ENCODE measurements at regions not wholly inside any gene's neighbourhood (a gene's known extent, or its start where the extent isn't known, plus 50 kb on each side); places are given as distances from the start of the nearest gene placed in this dataset.

DNA sequence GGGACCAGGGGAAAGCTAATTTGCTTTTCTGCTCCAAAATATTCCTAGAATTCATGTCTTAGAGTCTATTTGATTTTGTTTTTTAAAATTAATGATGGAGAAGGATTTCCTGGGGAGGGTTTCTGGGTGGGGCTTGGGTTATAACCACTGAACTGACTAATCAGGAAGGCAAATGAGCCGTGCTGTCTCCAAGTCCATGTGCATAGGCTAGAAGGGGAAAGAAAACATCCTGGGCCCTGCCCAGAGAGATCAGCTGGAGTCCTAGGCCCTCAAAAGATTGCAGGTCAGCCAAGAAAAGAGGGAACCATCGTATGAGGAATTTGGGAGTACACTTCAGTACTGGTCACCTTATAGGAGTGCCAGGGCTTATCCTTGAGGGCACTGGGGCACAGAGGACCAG lies 480.2 kb upstream of the CELF4 start:
- TF ChIP-seq EGR1 (IDR thresholded peaks at IDR 0.05; ENCODE audit: low read depth in 2 of 2) (no peak), SP1 (IDR thresholded peaks at IDR 0.05) (no peak), HNF4G (IDR thresholded peaks at IDR 0.05) (no peak), RAD21 (IDR thresholded peaks at IDR 0.05) (no peak), RXRA (IDR thresholded peaks at IDR 0.05) (no peak), GABPA (IDR thresholded peaks at IDR 0.05 in 1 of 2, conservative IDR thresholded peaks at IDR 0.05 in 1 of 2) (no peak), TAF1 (conservative IDR thresholded peaks at IDR 0.05) (no peak), HNF4A (conservative IDR thresholded peaks at IDR 0.05) (no peak), NR2F2 (IDR thresholded peaks at IDR 0.05) (no peak), FOXA1 (IDR thresholded peaks at IDR 0.05) (no peak), FOXA2 (IDR thresholded peaks at IDR 0.05) (no peak), JUND (IDR thresholded peaks at IDR 0.05) (no peak), YY1 (IDR thresholded peaks at IDR 0.05) (no peak)
- TF ChIP-seq, protein P1, sequence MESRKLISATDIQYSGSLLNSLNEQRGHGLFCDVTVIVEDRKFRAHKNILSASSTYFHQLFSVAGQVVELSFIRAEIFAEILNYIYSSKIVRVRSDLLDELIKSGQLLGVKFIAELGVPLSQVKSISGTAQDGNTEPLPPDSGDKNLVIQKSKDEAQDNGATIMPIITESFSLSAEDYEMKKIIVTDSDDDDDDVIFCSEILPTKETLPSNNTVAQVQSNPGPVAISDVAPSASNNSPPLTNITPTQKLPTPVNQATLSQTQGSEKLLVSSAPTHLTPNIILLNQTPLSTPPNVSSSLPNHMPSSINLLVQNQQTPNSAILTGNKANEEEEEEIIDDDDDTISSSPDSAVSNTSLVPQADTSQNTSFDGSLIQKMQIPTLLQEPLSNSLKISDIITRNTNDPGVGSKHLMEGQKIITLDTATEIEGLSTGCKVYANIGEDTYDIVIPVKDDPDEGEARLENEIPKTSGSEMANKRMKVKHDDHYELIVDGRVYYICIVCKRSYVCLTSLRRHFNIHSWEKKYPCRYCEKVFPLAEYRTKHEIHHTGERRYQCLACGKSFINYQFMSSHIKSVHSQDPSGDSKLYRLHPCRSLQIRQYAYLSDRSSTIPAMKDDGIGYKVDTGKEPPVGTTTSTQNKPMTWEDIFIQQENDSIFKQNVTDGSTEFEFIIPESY (IDR thresholded peaks at IDR 0.05), result no peak
- TF ChIP-seq, protein P2, sequence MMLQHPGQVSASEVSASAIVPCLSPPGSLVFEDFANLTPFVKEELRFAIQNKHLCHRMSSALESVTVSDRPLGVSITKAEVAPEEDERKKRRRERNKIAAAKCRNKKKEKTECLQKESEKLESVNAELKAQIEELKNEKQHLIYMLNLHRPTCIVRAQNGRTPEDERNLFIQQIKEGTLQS (IDR thresholded peaks at IDR 0.05), result no peak
- TF ChIP-seq, protein P3, sequence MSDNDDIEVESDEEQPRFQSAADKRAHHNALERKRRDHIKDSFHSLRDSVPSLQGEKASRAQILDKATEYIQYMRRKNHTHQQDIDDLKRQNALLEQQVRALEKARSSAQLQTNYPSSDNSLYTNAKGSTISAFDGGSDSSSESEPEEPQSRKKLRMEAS (IDR thresholded peaks at IDR 0.05), result no peak
- TF ChIP-seq, protein P4, sequence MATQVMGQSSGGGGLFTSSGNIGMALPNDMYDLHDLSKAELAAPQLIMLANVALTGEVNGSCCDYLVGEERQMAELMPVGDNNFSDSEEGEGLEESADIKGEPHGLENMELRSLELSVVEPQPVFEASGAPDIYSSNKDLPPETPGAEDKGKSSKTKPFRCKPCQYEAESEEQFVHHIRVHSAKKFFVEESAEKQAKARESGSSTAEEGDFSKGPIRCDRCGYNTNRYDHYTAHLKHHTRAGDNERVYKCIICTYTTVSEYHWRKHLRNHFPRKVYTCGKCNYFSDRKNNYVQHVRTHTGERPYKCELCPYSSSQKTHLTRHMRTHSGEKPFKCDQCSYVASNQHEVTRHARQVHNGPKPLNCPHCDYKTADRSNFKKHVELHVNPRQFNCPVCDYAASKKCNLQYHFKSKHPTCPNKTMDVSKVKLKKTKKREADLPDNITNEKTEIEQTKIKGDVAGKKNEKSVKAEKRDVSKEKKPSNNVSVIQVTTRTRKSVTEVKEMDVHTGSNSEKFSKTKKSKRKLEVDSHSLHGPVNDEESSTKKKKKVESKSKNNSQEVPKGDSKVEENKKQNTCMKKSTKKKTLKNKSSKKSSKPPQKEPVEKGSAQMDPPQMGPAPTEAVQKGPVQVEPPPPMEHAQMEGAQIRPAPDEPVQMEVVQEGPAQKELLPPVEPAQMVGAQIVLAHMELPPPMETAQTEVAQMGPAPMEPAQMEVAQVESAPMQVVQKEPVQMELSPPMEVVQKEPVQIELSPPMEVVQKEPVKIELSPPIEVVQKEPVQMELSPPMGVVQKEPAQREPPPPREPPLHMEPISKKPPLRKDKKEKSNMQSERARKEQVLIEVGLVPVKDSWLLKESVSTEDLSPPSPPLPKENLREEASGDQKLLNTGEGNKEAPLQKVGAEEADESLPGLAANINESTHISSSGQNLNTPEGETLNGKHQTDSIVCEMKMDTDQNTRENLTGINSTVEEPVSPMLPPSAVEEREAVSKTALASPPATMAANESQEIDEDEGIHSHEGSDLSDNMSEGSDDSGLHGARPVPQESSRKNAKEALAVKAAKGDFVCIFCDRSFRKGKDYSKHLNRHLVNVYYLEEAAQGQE (IDR thresholded peaks at IDR 0.05), result no peak
- TF ChIP-seq, protein P5, sequence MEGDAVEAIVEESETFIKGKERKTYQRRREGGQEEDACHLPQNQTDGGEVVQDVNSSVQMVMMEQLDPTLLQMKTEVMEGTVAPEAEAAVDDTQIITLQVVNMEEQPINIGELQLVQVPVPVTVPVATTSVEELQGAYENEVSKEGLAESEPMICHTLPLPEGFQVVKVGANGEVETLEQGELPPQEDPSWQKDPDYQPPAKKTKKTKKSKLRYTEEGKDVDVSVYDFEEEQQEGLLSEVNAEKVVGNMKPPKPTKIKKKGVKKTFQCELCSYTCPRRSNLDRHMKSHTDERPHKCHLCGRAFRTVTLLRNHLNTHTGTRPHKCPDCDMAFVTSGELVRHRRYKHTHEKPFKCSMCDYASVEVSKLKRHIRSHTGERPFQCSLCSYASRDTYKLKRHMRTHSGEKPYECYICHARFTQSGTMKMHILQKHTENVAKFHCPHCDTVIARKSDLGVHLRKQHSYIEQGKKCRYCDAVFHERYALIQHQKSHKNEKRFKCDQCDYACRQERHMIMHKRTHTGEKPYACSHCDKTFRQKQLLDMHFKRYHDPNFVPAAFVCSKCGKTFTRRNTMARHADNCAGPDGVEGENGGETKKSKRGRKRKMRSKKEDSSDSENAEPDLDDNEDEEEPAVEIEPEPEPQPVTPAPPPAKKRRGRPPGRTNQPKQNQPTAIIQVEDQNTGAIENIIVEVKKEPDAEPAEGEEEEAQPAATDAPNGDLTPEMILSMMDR (IDR thresholded peaks at IDR 0.05; ENCODE audit: low read depth, low read length, missing input control), result no peak
- H3K27ac ChIP-seq (ENCODE audit: low read depth in 1 of 2, low read length in 2 of 2), result no peak overlapping the region
- no peaks in the 10 kb centered on the region for H3K4me1 ChIP-seq (ENCODE audit: control insufficient read depth in 4 of 4, insufficient read depth in 4 of 4, low read length in 3 of 4)
- WGBS, result 78% methylated on average over 2 of the region's 2 CpGs
- H3K9me3 ChIP-seq (ENCODE audit: control insufficient read depth in 4 of 4, low read length in 3 of 4), result no peaks in the 10 kb centered on the region
- DNase-seq (ENCODE audit: low spot score), result no peak
- no peaks in the 10 kb centered on the region for H3K36me3 ChIP-seq (ENCODE audit: control insufficient read depth in 4 of 4, insufficient read depth in 3 of 4, low read depth in 1 of 4, low read length in 3 of 4)
- no peak overlapping the region for H3K9ac ChIP-seq (ENCODE audit: low read depth in 1 of 2, low read length in 2 of 2)
- no peak overlapping the region for H3K4me3 ChIP-seq (ENCODE audit: low read depth in 1 of 3, low read length in 3 of 3)
- H3K27me3 ChIP-seq (ENCODE audit: control insufficient read depth in 4 of 4, insufficient read depth in 4 of 4, low read length in 3 of 4), result no peaks in the 10 kb centered on the region

Data from liver (tissue), 8 donors.